KMS-11 (cell line): ENCODE measurements at regions not wholly inside any gene's neighbourhood (a gene's known extent, or its start where the extent isn't known, plus 50 kb on each side); places are given as distances from the start of the nearest gene placed in this dataset.

Experiments
- H2AFZ ChIP-seq: fragments of 200-600 bp; sonication (generic); 2 replicates; pipeline ENCODE4 v1.6.1; 2016; ENCODE audit warnings: antibody characterized with exemption, mixed run types, low read depth
- H3K27ac ChIP-seq: fragments of 200-600 bp; sonication (generic); 2 replicates; pipeline ENCODE4 v1.6.1; 2016; ENCODE audit warnings: mild to moderate bottlenecking, mixed run types
- H3K27me3 ChIP-seq: fragments of 200-600 bp; sonication (generic); 2 replicates; pipeline ENCODE4 v1.6.1; 2017; ENCODE audit warnings: mild to moderate bottlenecking, low read depth, mixed run types, moderate library complexity; ENCODE audit not compliant: insufficient read depth
- H3K36me3 ChIP-seq: fragments of 200-600 bp; sonication (generic); 2 replicates; pipeline ENCODE4 v1.6.1; 2017; ENCODE audit warnings: mild to moderate bottlenecking, mixed run types; ENCODE audit not compliant: insufficient read depth
- H3K4me1 ChIP-seq: fragments of 200-600 bp; sonication (generic); 2 replicates; pipeline ENCODE4 v1.6.1; 2016; ENCODE audit warnings: mild to moderate bottlenecking, low read depth, mixed run types; ENCODE audit not compliant: poor library complexity, severe bottlenecking
- H3K4me2 ChIP-seq: fragments of 200-600 bp; sonication (generic); 2 replicates; pipeline ENCODE4 v1.7.0; 2016; ENCODE audit warnings: mild to moderate bottlenecking, mixed run types
- H3K4me3 ChIP-seq: fragments of 200-600 bp; sonication (generic); IDR thresholded peaks from 2 replicates; pipeline ENCODE4 v1.6.1; 2017; ENCODE audit warnings: low read depth, low read length, mixed read lengths; ENCODE audit not compliant: insufficient read depth
- H3K79me2 ChIP-seq: fragments of 200-600 bp; sonication (generic); 2 replicates; pipeline ENCODE4 v1.6.1; 2016; ENCODE audit warnings: low read depth, mixed run types; ENCODE audit not compliant: insufficient read depth
- H3K9ac ChIP-seq: fragments of 200-600 bp; sonication (generic); 2 replicates; pipeline ENCODE4 v1.6.1; 2016; ENCODE audit warnings: mild to moderate bottlenecking, mixed run types
- H4K20me1 ChIP-seq: fragments of 200-600 bp; sonication (generic); 2 replicates; pipeline ENCODE4 v1.6.1; 2016; ENCODE audit warnings: mild to moderate bottlenecking, mixed run types; ENCODE audit not compliant: insufficient read depth
- CTCF ChIP-seq: fragments of 200-600 bp; sonication (generic); conservative IDR thresholded peaks from 2 replicates; pipeline ENCODE4 v1.6.1; 2017; ENCODE audit warnings: low read depth, mild to moderate bottlenecking, antibody characterized with exemption, low read length, moderate library complexity, mixed read lengths

- no peak overlapping the region for H3K27ac ChIP-seq
- no peak overlapping the region for H3K4me2 ChIP-seq
- no peaks in the 10 kb centered on the region for H3K36me3 ChIP-seq
- H3K27me3 ChIP-seq, result no peaks in the 10 kb centered on the region
- no peak overlapping the region for H3K4me3 ChIP-seq
- H3K79me2 ChIP-seq, result no peaks in the 10 kb centered on the region
- H3K4me1 ChIP-seq, result no peaks in the 10 kb centered on the region
- no peak for TF ChIP-seq CTCF
- no peak overlapping the region for H2AFZ ChIP-seq
- H4K20me1 ChIP-seq, result no peaks in the 10 kb centered on the region
- no peak overlapping the region for H3K9ac ChIP-seq
Measured at GRCh38 chr5:163755505-163755904, 250.1 kb downstream of the MAT2B start.

GRCh38 chr5:163756170-163756569 is 250.8 kb downstream of the MAT2B start:
- Histone ChIP-seq H3K4me3 (no peak overlapping the region), H3K9ac (no peak overlapping the region), H3K4me2 (no peak overlapping the region), H3K36me3 (no peaks in the 10 kb centered on the region), H3K27me3 (no peaks in the 10 kb centered on the region), H4K20me1 (no peaks in the 10 kb centered on the region), H2AFZ (no peak overlapping the region), H3K79me2 (no peaks in the 10 kb centered on the region), H3K4me1 (no peaks in the 10 kb centered on the region), H3K27ac (no peak overlapping the region)
- no peak for TF ChIP-seq CTCF

GRCh38 chr5:163757344-163757743 is 251.9 kb downstream of the MAT2B start:
- H3K4me3 ChIP-seq, result no peak overlapping the region
- no peak overlapping the region for H2AFZ ChIP-seq
- no peaks in the 10 kb centered on the region for H3K36me3 ChIP-seq
- H4K20me1 ChIP-seq, result no peaks in the 10 kb centered on the region
- H3K27me3 ChIP-seq, result no peaks in the 10 kb centered on the region
- no peaks in the 10 kb centered on the region for H3K79me2 ChIP-seq
- no peak overlapping the region for H3K4me2 ChIP-seq
- TF ChIP-seq CTCF, result no peak
- no peaks in the 10 kb centered on the region for H3K4me1 ChIP-seq
- H3K27ac ChIP-seq, result no peak overlapping the region
- H3K9ac ChIP-seq, result no peak overlapping the region

- Histone ChIP-seq H3K27ac (no peak overlapping the region), H3K9ac (no peak overlapping the region), H3K79me2 (no peaks in the 10 kb centered on the region), H3K36me3 (no peaks in the 10 kb centered on the region), H3K4me3 (no peak overlapping the region), H3K4me1 (no peaks in the 10 kb centered on the region), H4K20me1 (no peaks in the 10 kb centered on the region), H2AFZ (no peak overlapping the region), H3K4me2 (no peak overlapping the region), H3K27me3 (no peaks in the 10 kb centered on the region)
- no peak for TF ChIP-seq CTCF
Measured at GRCh38 chr5:163758283-163758711, 252.9 kb downstream of the MAT2B start.
